ENCODE measurements at regions not wholly inside any gene's neighbourhood (a gene's known extent, or its start where the extent isn't known, plus 50 kb on each side); places are given as distances from the start of the nearest gene placed in this dataset.

GRCh38 chr1:29719253-29719652 lies 482.9 kb downstream of the PTPRU start:
- Histone ChIP-seq H3K27me3 (ENCODE audit: control insufficient read depth in 1 of 2, insufficient read depth in 2 of 2, low read length in 2 of 2) (no peaks in the 10 kb centered on the region), H3K36me3 (ENCODE audit: control insufficient read depth in 2 of 2, insufficient read depth in 2 of 2, low read length in 1 of 2) (no peaks in the 10 kb centered on the region), H3K4me1 (ENCODE audit: control insufficient read depth in 2 of 2, insufficient read depth in 2 of 2, low read length in 1 of 2) (no peaks in the 10 kb centered on the region), H3K27ac (ENCODE audit: low read depth in 2 of 2, low read length in 1 of 2) (no peak overlapping the region), H3K9me3 (ENCODE audit: control insufficient read depth in 2 of 2, insufficient read depth in 1 of 2, low read depth in 1 of 2, low read length in 1 of 2) (peaks cover 8 to 27% of the 10 kb centered on the region in 2 donors), H3K4me3 (ENCODE audit: low read depth in 1 of 2, low read length in 2 of 2) (no peak overlapping the region)
- WGBS, 2 donors = 51 to 53% methylated on average over 4 of the region's 4 CpGs

DNA sequence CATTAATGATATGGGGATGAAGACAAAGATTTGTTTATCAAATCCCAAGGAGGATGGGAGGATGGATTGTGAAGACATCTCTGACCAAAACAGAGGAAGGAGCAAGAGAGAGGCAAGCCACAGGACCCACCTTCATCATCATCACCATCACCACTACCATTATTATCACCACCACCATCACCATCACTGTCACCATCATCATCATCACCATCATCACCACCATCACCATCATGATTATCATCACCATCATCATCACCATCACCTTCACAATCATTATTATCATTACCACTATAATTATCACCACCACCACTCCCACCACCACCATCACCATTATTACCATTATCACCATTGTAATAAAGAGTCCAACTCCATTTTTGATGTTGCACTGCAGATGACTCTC lies 482.5 kb downstream of the PTPRU start:
- Histone ChIP-seq H3K27me3 (ENCODE audit: control insufficient read depth in 1 of 2, insufficient read depth in 2 of 2, low read length in 2 of 2) (no peaks in the 10 kb centered on the region), H3K4me3 (ENCODE audit: low read depth in 1 of 2, low read length in 2 of 2) (no peak overlapping the region), H3K9me3 (ENCODE audit: control insufficient read depth in 2 of 2, insufficient read depth in 1 of 2, low read depth in 1 of 2, low read length in 1 of 2) (peaks cover 8 to 27% of the 10 kb centered on the region in 2 donors), H3K27ac (ENCODE audit: low read depth in 2 of 2, low read length in 1 of 2) (no peak overlapping the region), H3K4me1 (ENCODE audit: control insufficient read depth in 2 of 2, insufficient read depth in 2 of 2, low read length in 1 of 2) (no peaks in the 10 kb centered on the region), H3K36me3 (ENCODE audit: control insufficient read depth in 2 of 2, insufficient read depth in 2 of 2, low read length in 1 of 2) (no peaks in the 10 kb centered on the region)

DNA sequence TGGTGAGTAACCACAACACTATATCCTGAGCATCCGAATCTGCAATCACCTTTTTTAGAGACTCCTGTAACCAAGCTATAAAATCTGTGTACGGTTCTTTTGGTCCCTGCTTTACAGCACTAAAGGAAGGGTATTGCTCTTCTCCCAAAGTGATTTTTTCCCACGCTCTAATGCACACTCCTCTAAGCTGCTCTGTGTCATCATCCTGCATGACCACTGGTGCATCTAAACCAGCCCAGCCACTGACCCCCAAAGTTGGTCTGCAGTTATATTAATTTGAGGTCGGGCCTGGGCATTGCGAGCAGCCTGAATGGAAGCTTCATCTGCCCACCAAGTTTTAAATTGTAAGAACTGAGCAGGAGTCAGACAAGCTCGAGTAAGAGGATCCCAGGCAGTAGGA lies 480.0 kb downstream of the PTPRU start:
- H3K36me3 ChIP-seq (ENCODE audit: control insufficient read depth in 2 of 2, insufficient read depth in 2 of 2, low read length in 1 of 2) = no peaks in the 10 kb centered on the region
- peaks cover 0 to 5% of the 10 kb centered on the region in 2 donors for H3K9me3 ChIP-seq (ENCODE audit: control insufficient read depth in 2 of 2, insufficient read depth in 1 of 2, low read depth in 1 of 2, low read length in 1 of 2)
- 73 to 75% methylated on average over 6 of the region's 6 CpGs for WGBS, 2 donors
- no peaks in the 10 kb centered on the region for H3K27me3 ChIP-seq (ENCODE audit: control insufficient read depth in 1 of 2, insufficient read depth in 2 of 2, low read length in 2 of 2)
- peaks cover 0 to 5% of the 10 kb centered on the region in 2 donors for H3K4me1 ChIP-seq (ENCODE audit: control insufficient read depth in 2 of 2, insufficient read depth in 2 of 2, low read length in 1 of 2)
- H3K27ac ChIP-seq (ENCODE audit: low read depth in 2 of 2, low read length in 1 of 2) = no peak overlapping the region
- no peak overlapping the region for H3K4me3 ChIP-seq (ENCODE audit: low read depth in 1 of 2, low read length in 2 of 2)

GRCh38 chr1:29713857-29714256 lies 477.5 kb downstream of the PTPRU start:
- Histone ChIP-seq H3K27me3 (ENCODE audit: control insufficient read depth in 1 of 2, insufficient read depth in 2 of 2, low read length in 2 of 2) (no peaks in the 10 kb centered on the region), H3K4me1 (ENCODE audit: control insufficient read depth in 2 of 2, insufficient read depth in 2 of 2, low read length in 1 of 2) (peaks cover 0 to 8% of the 10 kb centered on the region in 2 donors), H3K9me3 (ENCODE audit: control insufficient read depth in 2 of 2, insufficient read depth in 1 of 2, low read depth in 1 of 2, low read length in 1 of 2) (no peaks in the 10 kb centered on the region), H3K4me3 (ENCODE audit: low read depth in 1 of 2, low read length in 2 of 2) (no peak overlapping the region), H3K27ac (ENCODE audit: low read depth in 2 of 2, low read length in 1 of 2) (no peak overlapping the region), H3K36me3 (ENCODE audit: control insufficient read depth in 2 of 2, insufficient read depth in 2 of 2, low read length in 1 of 2) (no peaks in the 10 kb centered on the region)
- WGBS, 2 donors = 52 to 65% methylated on average over 1 of the region's 1 CpG

DNA sequence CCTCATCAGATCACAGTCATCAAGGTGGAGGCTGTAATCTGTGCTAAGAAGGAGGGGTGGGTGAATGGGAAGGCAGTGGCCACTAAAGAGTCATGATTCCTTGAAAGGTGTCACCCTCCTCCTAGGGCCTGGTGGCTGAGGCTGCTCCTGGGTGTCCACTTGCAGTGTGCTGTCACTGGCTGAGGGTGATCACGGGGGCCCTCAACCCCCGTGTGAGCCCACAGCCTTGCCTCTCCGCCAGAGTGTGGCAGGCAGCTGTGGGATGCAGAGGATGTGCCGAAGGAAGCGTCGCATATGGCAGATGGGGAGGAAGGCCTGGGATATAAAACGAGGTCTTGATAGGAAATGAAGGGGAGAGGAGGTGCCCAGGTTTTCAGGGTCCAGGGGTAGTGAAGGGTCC lies 476.5 kb downstream of the PTPRU start:
- Histone ChIP-seq H3K27me3 (ENCODE audit: control insufficient read depth in 1 of 2, insufficient read depth in 2 of 2, low read length in 2 of 2) (no peaks in the 10 kb centered on the region), H3K36me3 (ENCODE audit: control insufficient read depth in 2 of 2, insufficient read depth in 2 of 2, low read length in 1 of 2) (no peaks in the 10 kb centered on the region), H3K4me3 (ENCODE audit: low read depth in 1 of 2, low read length in 2 of 2) (no peak overlapping the region), H3K9me3 (ENCODE audit: control insufficient read depth in 2 of 2, insufficient read depth in 1 of 2, low read depth in 1 of 2, low read length in 1 of 2) (no peaks in the 10 kb centered on the region), H3K27ac (ENCODE audit: low read depth in 2 of 2, low read length in 1 of 2) (no peak overlapping the region), H3K4me1 (ENCODE audit: control insufficient read depth in 2 of 2, insufficient read depth in 2 of 2, low read length in 1 of 2) (peaks cover 0 to 8% of the 10 kb centered on the region in 2 donors)
- WGBS, 2 donors = 82% methylated on average over 7 of the region's 7 CpGs

DNA sequence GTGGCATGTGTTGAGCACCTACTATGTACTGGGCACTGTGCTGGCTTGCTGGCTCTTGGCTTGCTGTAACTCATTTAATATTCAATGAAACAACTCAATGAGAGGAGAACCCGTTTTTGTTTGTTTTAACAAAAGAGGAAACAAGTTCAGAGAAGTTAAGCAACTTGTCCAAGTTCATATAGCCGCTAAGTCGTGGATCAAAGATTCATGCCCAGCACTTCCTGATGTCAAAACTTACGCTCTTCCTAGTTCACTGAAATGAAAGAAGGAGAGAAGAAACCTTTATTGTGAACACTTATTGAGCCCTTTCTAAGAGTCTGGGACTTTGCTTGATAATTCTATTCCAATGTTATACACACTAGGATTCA lies 475.9 kb downstream of the PTPRU start:
- Histone ChIP-seq H3K36me3 (ENCODE audit: control insufficient read depth in 2 of 2, insufficient read depth in 2 of 2, low read length in 1 of 2) (no peaks in the 10 kb centered on the region), H3K4me1 (ENCODE audit: control insufficient read depth in 2 of 2, insufficient read depth in 2 of 2, low read length in 1 of 2) (peaks cover 0 to 8% of the 10 kb centered on the region in 2 donors), H3K9me3 (ENCODE audit: control insufficient read depth in 2 of 2, insufficient read depth in 1 of 2, low read depth in 1 of 2, low read length in 1 of 2) (no peaks in the 10 kb centered on the region), H3K27ac (ENCODE audit: low read depth in 2 of 2, low read length in 1 of 2) (no peak overlapping the region), H3K27me3 (ENCODE audit: control insufficient read depth in 1 of 2, insufficient read depth in 2 of 2, low read length in 2 of 2) (no peaks in the 10 kb centered on the region), H3K4me3 (ENCODE audit: low read depth in 1 of 2, low read length in 2 of 2) (no peak overlapping the region)
- WGBS, 2 donors = 38% methylated on average over 4 of the region's 4 CpGs

- H3K27ac ChIP-seq (ENCODE audit: low read depth in 2 of 2, low read length in 1 of 2) = no peak overlapping the region
- 59 to 68% methylated on average over 7 of the region's 7 CpGs for WGBS, 2 donors
- H3K4me3 ChIP-seq (ENCODE audit: low read depth in 1 of 2, low read length in 2 of 2) = no peak overlapping the region
- H3K27me3 ChIP-seq (ENCODE audit: control insufficient read depth in 1 of 2, insufficient read depth in 2 of 2, low read length in 2 of 2) = no peaks in the 10 kb centered on the region
- no peaks in the 10 kb centered on the region for H3K36me3 ChIP-seq (ENCODE audit: control insufficient read depth in 2 of 2, insufficient read depth in 2 of 2, low read length in 1 of 2)
- no peaks in the 10 kb centered on the region for H3K9me3 ChIP-seq (ENCODE audit: control insufficient read depth in 2 of 2, insufficient read depth in 1 of 2, low read depth in 1 of 2, low read length in 1 of 2)
- peaks cover 0 to 8% of the 10 kb centered on the region in 2 donors for H3K4me1 ChIP-seq (ENCODE audit: control insufficient read depth in 2 of 2, insufficient read depth in 2 of 2, low read length in 1 of 2)
Measured at GRCh38 chr1:29711582-29712283, 475.4 kb downstream of the PTPRU start.

DNA sequence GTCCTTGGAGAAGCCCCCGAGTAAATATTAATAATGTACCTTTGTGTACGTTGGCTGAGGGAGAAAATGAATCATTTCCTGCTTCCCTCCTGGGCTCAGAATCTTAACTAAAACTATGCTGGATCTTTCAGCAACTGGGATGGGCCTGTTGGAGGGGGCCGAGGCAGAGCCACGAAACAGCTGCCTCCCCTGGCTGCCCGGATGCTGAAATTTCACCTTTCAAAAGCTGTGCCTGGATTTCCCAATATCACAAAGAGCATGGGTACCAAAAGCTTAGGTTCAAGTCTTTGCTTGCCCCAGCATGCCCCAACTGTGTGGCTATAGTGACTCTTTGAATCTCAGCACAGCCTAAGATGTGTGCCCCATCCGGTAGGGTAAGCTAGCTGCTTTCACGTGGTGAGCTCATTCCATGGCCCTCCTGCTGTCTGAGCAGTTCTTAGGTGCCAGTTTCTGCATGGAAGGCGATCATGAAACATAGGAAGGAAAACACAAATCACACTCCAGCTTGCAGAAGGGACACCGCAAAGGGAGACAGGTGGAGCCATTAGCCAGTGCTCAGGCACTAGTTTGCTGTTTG lies 473.5 kb downstream of the PTPRU start:
- H3K4me3 ChIP-seq (ENCODE audit: low read depth in 1 of 2, low read length in 2 of 2) = no peak overlapping the region
- H3K27ac ChIP-seq (ENCODE audit: low read depth in 2 of 2, low read length in 1 of 2) = peak overlapping the region in 1 of 2 donors; percentile 34
- peaks cover 0 to 8% of the 10 kb centered on the region in 2 donors for H3K4me1 ChIP-seq (ENCODE audit: control insufficient read depth in 2 of 2, insufficient read depth in 2 of 2, low read length in 1 of 2)
- H3K27me3 ChIP-seq (ENCODE audit: control insufficient read depth in 1 of 2, insufficient read depth in 2 of 2, low read length in 2 of 2) = no peaks in the 10 kb centered on the region
- H3K36me3 ChIP-seq (ENCODE audit: control insufficient read depth in 2 of 2, insufficient read depth in 2 of 2, low read length in 1 of 2) = no peaks in the 10 kb centered on the region
- 25 to 38% methylated on average over 9 of the region's 9 CpGs for WGBS, 2 donors
- no peaks in the 10 kb centered on the region for H3K9me3 ChIP-seq (ENCODE audit: control insufficient read depth in 2 of 2, insufficient read depth in 1 of 2, low read depth in 1 of 2, low read length in 1 of 2)

- 35 to 37% methylated on average over 13 of the region's 13 CpGs for WGBS, 2 donors
Measured at GRCh38 chr1:29708796-29709703, 472.7 kb downstream of the PTPRU start.

More at GRCh38 chr1:29708796-29709703, 472.7 kb downstream of the PTPRU start:
- Histone ChIP-seq H3K27me3 (ENCODE audit: control insufficient read depth in 1 of 2, insufficient read depth in 2 of 2, low read length in 2 of 2) (no peaks in the 10 kb centered on the region), H3K4me1 (ENCODE audit: control insufficient read depth in 2 of 2, insufficient read depth in 2 of 2, low read length in 1 of 2) (peaks cover 0 to 8% of the 10 kb centered on the region in 2 donors), H3K27ac (ENCODE audit: low read depth in 2 of 2, low read length in 1 of 2) (peak overlapping the region in 1 of 2 donors; percentile 34), H3K36me3 (ENCODE audit: control insufficient read depth in 2 of 2, insufficient read depth in 2 of 2, low read length in 1 of 2) (no peaks in the 10 kb centered on the region), H3K9me3 (ENCODE audit: control insufficient read depth in 2 of 2, insufficient read depth in 1 of 2, low read depth in 1 of 2, low read length in 1 of 2) (no peaks in the 10 kb centered on the region), H3K4me3 (ENCODE audit: low read depth in 1 of 2, low read length in 2 of 2) (no peak overlapping the region)

Data from esophagus (tissue), 2 donors.